Activated CD4-positive, alpha-beta T cell treated with anti-CD3 and anti-CD28 coated beads, Interleukin-2, amount 50 U/mL, for 48 hours (primary cell): ENCODE measurements at regions not wholly inside any gene's neighbourhood (a gene's known extent, or its start where the extent isn't known, plus 50 kb on each side); places are given as distances from the start of the nearest gene placed in this dataset.

Experiments used
- DNase-seq, 2 experiments: peaks; one replicate each; pipeline ENCODE4 v3.0.0-alpha.2; 2020

DNA sequence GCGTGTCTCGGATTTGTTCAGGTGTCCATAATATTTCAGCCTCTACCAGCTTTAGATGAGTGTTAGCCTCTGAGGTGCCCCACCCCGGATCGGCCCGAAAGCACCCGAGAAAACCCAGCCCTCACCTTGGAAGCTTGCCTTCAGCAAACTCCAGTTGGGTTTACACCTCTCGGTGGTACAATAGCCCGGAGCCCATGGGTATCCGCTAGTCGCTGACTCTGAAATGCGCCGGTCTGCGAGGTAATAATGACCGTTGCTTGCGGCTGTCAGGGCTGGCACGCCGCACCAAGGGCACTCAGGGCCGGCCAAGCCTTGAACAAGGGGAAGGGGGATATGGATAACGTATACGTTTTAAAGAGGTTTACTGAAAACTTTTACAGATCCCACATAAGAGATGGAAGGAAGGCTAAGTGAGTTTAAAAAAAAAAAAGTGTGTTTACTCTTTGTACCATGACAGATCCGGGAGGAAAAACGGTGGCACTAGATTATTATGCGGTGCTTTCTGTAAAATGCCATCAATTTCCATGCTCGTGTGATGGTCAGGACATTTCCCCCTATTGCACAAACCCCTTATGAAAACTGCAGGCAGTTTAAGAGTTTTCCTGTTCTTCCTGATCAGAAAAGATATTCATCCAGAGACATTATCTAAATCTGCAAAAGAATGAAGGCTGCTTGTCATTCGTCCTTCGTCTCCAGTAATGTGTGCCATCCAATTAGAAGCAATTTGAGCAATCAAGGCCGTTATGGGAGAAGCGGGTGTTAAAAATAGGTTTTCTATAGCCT, 124.2 kb downstream of the TMEM161B start:
- DNase-seq, result no peak

DNA sequence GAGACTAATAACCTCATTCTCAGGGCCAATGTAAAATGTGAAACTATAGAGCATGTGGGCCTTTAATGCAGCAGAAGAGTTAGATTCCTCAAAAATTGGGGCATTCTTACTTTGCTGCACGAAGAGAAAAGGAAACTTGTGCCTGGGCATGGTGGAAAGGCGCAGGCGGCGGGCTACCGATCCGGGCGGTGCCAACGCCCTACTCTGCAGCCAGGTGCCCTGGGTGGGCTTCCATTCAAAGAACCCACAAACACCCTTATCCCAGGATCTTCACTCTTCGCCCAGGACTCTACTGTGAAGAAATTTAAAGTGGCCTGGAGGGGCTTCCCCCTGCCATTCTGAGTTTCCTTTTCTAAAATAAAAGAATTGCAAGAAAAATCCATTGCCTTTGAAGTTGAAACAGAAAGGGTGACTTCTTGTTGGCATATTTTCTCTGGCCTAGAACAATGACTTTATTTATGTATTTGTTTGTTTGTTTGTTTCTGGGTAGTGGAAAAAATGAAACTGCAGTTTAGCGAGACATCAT, 124.9 kb downstream of the TMEM161B start:
- no peak for DNase-seq

DNA sequence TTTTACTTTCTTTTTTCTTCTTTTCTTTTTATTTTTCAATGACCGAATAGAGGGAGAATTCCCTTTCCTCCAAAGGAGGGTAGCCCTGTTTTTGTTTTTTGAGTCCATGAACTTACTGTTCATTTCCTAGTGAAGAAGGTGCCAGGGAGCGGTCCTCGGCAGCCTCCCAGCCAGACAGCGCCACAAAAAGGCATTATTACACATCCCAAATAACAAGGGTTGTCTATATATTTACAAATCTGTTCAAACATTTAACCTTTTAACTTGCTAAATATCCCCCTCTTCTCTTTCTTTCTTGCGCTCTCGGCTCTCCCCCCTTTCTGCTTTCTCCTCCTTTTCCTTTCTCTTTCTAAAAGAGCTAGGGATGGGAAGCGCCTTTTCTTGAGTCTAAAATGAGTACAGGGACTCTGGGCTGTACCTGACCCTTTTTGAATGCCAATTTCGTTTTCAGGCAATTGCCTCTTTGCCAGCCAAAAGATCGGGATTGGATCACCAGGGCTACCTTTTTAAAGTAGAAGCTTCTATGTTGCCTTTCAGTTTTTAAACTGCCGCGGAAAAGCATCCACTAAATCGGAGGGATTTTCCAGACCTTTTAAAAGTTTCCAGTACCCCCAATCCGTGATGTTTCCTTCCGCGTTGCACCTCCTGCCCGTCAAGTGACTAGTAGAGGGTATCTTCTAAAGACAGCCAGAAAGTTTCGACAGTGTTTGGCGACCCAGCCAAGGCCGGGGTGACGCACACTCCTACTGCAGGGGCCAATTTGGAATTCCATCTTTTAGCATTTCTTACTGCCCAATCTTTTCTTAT, 125.6 kb downstream of the TMEM161B start:
- no peak for DNase-seq

DNA sequence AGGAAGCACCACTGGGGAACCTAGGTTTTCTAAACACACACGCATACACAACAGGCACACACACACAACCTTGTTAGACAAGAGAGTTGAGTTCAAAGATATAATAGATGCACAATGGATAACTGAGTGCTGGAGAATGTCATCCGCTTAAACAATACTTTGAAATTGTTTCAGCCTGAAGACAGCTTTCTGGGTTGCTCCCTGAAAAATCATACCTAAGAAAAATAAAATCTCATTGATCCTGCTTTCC, 126.1 kb downstream of the TMEM161B start:
- no peak for DNase-seq

DNA sequence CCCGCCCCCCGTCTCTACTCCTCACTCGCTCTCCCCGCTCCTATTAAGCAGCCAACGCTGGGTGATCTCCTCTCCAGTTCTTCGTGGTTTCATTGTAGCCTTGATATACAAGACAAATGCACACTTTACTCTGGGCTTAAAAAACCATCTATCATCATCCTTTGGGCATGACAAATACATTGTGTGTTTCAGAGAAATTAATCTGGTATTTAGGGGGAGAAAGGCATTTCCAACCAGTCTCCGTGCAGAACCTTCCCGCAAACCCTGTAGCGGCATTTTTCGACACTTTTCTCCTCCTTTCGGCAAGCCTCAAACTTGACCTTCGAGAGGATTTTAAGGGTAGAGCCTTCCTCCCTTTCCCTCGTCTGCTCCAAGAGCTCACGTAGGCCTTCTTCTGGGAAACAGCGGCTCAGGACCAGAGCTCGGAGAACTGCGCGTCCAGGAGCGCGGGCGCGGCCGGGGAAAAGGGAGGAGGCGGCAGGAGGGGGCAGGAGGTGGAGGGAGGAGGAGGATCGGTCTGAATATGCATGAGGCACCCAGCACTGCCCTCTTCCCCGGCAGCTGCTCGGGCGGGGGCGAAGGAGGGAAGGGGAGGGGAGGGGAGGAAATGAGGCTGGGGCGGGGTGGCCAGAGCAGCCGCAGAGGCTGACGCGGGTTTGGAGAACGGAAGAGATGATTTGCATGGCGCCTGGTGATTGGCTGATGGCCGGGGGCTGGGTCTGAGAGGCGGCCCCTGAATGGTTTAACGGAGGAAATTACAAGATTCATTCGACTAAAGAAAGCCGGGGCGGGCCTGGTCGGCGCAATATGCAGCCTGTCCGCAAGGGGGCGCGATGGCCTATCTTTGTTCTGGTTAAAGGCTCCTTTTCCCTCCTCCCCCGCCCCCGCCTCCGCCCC, 127.5 kb downstream of the TMEM161B start:
- peak; percentile 81 to 86 for DNase-seq

DNA sequence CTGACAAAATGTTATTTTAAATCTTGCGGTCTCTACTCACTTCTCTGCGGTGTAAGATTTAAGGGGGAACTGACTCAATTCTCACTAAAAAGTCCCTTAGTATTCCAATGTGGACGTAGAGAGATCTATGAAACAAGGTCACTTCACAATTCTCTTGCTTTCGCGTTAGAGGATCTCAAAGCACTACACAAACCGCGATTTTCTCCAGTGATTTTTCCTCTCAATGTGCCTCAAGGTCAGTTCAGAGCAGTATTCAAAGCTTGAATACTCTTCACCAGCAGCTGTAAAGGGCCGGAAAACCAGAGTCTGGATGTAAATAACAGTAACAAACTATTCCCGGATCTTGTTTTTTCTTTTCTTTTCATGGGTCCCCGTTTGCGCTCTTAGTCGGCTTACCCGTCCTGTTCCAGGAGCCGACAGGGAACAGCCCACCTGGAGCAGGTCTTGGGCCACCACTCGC, 128.2 kb downstream of the TMEM161B start:
- no peak for DNase-seq

DNA sequence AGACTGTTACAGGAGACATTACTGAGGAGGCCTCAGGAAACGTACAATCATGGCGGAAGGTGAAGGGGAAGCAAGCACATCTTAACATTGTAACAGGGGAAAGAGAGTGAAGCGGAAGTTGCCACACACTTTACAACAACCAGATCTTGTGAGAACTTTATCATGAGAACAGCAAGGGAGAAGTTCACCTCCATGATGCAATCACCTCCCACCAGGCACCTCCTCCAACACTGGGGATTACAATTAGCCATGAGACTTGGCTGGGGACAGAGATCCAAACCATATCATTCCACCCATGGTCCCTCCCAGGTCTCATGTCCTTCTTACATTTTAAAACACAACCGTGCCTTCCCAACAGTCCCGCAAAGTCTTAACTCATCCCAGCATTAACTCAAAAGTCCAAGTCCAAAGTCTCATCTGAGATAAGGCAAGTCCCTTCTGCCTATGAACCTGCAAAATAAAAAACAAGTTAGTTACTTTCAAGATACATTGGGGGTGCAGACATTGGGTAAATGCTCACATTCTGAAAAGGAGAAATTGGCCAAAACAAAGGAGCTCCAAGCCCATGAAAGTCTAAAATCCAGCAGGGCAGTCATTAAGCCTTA, 138.3 kb downstream of the TMEM161B start:
- DNase-seq, result no peak

DNA sequence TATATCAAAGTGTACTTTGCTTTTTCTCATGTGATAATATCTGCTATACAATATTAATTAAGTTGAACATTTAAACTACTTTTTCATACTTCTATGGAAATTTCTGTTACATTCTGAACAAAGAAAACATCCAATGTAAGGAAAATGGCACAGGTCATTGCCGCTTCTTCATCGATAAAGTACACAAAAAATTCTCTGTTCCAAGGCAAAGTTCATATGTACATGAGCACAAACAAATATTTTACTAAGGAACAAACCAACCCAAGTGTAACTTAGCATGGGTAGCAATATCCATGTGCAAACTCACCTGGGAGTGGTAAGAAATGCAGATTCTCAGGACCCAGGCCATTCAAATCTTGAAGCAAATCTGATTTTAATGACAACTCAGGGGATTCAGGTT, 139.8 kb downstream of the TMEM161B start:
- no peak for DNase-seq

DNA sequence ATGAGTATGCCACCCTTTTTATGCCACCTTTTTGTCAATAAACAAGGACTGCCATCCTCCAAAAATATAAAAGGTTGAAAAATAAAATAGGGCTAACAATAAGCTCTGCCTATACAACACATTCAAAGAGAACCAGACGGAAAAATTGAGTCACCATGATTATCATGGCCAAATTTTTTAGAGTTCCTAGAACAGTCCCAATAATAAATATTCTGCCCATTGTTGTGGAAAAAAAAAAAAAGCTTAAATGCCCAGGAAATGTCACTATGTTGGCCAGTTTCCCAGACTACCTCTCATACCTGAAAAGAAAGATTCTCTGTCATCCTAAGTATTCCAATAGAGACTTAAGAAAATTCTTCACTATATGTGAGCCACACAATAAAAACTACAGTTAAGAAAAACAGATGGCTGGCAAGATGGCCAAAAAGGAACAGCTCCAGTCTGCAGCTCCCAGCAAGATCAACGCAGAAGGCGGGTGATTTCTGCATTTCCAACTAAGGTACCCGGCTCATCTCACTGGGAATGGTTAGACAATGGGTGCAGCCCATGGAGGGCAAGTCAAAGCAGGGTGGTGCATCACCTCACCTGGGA, 149.0 kb downstream of the TMEM161B start:
- DNase-seq, result no peak

DNA sequence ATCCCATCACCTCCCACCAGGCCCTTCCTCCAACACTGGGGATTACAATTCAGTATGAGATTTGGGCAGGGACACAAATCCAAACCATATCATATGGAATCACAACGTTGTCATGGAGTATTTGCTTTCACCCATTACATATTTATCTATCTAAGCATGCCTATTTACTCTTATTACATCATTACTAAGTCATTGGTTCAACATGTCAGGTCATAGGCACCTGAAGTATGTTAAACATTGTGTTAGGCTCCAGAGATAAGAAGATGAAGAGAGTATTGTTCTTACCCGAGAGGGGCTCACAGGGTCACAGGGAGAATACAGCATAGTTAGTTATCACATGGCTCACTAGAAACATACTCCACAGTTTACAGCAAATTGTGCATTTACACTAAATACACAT, 150.5 kb downstream of the TMEM161B start:
- no peak for DNase-seq

DNA sequence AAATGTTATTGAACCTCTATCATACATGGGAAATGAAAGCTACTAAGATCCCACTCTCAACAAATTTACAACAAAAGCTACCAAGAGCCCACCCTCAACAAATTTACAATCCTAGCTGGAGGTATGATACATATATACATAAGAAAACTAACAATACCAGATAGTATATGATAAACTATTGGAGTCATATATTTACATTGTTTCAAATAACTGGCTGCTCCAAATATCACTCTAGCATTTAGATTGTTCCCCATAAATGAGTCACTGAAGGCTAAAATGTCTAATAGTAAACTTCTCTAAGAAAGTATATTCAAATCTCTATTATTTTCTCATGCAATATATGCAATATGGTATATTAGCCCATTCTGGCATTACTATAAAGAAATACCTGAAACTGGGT, 151.1 kb downstream of the TMEM161B start:
- DNase-seq, result no peak

DNA sequence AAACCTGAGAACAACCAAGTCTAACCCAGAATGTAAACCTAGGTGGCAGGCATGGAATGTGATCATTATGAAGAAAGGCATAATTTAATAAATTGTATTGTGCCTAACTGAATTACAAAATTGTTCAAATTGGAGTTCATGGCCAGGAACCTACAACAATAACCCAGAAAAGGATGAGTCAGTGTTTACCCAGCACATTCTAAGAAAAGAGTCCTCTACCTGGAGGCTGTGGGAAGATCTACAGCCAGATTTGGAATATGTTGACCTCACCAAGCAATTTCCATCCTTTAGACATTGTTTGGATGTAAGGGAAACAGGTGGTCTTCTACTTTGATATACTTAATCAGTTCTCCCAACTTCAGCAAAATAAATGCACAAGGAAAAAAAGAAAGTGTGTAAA, 152.2 kb downstream of the TMEM161B start:
- no peak for DNase-seq

DNA sequence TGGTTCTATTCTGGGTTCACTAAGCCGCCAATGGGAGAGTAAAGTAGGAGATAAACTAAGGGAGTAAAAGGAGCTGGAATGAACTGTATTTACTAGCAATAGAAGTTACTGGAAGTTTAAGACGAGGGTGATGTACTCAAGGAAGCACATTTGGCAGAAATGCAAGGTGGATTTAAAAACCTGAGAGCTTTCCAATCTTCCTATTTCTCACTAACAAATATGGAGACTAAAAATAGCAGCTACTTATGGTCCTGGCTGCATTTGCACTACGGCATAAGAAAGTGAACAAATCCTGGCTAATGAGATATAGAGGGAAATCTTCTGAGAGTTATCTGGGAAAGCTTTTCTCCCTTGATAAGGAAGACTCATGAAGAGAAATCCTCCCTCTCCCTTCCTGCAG, 153.4 kb downstream of the TMEM161B start:
- no peak for DNase-seq

DNA sequence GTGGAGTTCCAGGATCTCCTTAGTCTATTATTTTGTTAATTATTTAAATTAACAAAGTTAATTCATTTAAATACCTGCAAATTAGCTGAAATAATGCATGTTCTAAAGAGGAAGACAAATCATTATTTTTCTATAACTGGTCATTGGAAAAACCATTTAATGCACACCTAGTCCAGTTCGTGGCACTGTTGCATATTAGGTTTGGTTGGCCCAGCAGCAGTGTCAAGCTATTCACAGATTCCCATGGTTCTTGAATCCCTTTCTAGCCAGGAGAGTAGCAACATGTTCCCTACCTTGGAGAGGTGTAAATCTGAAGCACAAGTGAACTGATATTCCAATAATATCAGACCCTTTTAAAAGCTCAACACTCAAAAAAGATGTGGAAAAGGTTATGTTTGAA, 155.2 kb downstream of the TMEM161B start:
- DNase-seq, result no peak

DNA sequence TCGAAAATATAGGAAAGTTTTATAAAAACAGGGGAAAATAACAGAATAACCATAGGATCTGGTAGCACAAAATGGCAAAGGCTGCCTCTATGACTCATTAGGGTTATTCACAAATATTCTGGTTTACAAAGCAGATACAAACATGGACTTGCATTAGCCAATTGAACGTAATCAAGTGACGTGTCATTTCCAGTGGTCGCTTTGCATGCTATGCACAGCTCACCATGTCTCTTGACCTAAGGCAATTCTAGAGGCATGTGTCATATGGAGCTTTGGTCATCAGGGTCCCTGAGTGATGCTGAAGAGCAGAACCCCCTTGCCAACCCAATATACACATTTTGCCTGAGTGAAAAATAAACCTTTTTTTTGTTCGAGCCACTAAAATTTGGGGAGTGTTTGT, 158.8 kb downstream of the TMEM161B start:
- no peak for DNase-seq

DNA sequence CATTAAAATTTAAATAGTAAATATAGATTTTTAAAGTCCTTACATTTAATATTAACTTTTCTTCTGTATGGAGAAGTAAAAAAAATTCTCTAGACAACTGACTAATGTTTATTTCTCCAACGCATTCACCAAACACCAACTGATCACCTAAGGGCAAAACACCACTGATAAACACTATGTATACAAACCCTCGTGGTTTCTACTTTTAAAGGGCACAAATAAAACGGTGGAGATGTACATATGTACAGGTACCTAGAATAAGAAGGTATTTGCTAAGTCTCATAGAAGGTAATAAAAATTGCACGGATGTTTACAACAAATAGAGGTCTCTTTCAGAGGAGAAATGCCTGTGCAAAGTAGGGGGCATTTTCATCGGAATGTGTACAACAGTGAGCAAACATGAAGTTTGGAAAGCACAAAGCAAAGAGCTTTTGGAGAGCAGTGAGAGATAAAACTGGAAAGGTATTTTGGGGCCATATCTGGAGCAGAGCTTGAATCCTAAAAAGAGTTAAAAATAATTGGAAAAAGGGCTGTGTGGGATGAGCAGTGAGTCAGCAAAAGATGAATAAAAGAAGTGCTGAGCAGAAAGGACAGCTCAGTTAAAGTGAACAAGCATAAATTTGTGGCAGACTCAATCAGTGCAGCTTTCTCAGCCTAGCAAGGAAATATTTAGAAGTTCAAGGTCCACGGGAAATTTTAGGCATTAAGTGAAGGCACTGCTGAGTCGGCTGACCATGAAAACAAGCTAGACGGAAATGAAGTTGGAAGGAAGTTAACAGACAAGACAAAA, 160.0 kb downstream of the TMEM161B start:
- no peak for DNase-seq

DNA sequence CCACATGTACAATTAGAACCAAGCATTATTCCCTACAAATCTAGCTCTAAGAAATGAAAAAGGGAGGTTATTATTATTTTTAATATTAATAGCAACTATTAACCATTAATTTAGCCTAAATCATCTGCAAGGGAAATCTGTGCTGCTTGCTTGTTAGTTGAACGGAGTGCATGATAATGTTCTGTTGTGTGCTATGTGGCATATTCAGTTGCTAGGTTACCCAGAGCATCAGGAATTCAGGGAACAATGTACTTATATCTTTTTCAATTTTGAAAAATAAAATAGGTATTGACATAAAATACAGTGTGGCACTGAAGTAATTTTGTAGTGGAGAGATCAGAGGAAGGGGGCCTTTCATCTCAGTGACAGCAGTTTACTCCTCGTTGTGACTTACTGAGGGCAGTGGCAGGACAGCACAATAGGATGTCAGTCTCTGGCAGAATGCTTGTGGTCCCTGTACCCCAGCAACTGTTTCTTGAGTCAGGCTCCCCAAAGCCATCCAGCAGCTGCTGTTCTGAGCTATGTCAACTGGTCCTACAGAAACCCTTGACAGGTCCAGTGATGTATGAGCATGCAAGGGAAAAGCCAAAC, 173.6 kb downstream of the TMEM161B start:
- no peak for DNase-seq

DNA sequence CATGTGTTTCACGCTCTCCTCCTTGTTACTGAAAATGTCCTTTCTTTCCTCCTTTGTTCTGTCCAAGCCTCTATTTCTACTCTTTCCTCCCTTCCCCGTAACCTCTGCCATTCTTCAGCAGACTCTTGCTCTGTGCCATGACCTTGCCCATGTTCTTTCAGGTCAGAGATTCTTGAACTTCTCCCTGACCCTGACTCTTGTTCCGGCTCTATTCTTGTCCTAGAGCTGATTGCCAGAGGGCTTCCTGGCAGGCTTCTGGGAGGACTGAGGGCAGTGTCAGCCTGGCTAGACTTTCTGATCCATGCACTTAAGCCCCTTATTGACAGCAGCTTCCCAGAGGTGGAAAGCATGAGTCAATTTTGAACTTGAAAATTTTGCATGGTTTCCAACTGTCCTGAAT, 174.2 kb downstream of the TMEM161B start:
- DNase-seq, result no peak

DNA sequence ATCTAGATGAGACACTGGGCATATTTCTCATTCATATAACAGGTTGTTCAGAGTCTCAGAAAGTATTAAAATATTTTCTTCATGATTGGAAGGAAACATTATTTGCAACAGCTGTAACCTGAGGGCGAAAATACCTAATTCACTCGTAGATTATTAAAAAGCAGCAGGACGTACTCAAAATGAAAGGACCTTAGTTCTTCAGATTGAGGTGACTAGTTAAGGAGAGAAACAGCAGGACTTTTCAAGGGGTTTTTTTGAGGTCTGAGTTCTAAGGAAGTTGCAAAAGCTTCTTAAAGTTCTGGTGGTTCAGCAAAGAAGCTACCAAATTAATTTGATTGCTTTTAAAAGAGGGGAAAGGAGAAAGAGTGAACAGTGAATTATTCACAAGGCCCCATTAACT, 174.9 kb downstream of the TMEM161B start:
- no peak for DNase-seq

DNA sequence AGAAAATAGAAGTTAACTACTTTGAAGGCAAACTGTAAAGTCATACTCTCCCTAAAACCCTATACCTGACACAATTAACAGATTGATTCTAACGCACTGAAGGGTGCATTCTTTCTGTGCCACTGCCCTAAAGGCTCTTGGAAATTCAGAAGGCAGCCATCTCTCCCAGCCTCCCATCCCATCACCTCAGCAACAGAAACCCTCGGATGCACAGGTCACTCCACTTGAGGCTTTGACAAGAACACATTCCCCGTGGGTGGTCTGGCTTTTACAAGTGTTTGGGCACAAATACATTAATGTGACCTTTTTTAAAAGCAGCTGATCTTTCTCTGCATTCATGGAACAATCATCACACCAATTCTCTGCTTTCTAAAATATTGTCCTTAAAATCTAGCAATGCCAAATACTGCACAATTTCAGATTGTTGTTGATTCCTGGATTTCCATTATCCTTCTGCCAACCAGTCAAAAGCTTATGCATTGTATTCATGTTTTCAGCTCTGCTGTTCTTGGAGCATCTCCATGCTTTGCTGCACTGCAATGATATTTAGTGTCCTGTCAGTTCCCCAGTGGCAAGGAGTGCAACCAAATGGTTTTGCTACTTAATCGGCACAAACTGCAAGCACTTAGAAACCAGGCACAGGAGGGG, 175.6 kb downstream of the TMEM161B start:
- no peak for DNase-seq

DNA sequence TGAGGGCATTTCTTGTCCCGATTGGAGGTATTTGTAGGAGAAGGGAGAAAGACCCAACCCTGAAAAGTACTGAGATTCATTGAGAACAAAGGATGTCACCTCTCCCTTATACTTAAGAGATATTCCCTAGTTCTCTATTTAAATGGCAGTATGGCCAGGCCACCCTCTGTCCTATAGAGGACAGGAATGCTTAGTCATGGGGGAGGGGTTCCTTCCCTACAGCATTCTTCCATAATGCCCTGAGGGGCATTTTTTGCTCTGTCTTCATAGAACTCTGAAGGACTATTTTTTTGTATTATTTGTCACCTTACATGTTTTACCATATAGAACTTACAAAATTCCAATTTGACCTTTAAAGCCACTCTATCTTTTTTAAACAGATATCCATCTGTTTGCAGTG, 176.3 kb downstream of the TMEM161B start:
- DNase-seq, result no peak
